Hepatocyte (in vitro differentiated cells): ENCODE measurements at regions not wholly inside any gene's neighbourhood (a gene's known extent, or its start where the extent isn't known, plus 50 kb on each side); places are given as distances from the start of the nearest gene placed in this dataset.

ENCODE experiments used
- EZH2 ChIP-seq: fragments of 200-600 bp; sonication (generic); IDR thresholded peaks from 2 replicates; pipeline ENCODE4 v1.6.1; 2016; ENCODE audit warnings: antibody characterized with exemption, mild to moderate bottlenecking, borderline replicate concordance
- TF ChIP-seq, protein P1 (sequence below): fragments of 200-600 bp; sonication (generic); IDR thresholded peaks from 2 replicates; pipeline ENCODE4 v1.5.1; 2016; ENCODE audit warnings: antibody characterized with exemption, mild to moderate bottlenecking; ENCODE audit not compliant: poor library complexity

DNA sequence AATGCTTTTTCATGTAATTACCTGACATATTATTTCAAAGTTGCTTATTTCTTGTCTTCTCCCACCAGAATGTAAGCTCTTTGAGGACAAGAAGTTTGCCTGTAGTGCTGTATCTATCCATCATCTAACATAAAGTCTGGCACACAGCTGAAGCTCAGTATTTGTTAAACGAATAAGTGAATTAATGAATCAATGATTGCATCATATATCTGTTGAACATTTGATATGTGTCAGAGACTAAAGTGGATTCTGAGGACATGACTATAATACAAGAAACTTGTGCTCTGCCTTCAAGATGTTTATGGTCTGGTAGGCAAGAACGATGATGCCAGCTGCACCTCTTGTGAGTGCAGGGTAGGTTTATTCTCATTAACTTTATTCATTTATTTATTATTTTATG lies 115.4 kb upstream of the SCAF11 start:
- TF ChIP-seq, protein P1, sequence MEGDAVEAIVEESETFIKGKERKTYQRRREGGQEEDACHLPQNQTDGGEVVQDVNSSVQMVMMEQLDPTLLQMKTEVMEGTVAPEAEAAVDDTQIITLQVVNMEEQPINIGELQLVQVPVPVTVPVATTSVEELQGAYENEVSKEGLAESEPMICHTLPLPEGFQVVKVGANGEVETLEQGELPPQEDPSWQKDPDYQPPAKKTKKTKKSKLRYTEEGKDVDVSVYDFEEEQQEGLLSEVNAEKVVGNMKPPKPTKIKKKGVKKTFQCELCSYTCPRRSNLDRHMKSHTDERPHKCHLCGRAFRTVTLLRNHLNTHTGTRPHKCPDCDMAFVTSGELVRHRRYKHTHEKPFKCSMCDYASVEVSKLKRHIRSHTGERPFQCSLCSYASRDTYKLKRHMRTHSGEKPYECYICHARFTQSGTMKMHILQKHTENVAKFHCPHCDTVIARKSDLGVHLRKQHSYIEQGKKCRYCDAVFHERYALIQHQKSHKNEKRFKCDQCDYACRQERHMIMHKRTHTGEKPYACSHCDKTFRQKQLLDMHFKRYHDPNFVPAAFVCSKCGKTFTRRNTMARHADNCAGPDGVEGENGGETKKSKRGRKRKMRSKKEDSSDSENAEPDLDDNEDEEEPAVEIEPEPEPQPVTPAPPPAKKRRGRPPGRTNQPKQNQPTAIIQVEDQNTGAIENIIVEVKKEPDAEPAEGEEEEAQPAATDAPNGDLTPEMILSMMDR: no peak
- no peak for TF ChIP-seq EZH2
